Mesendoderm (in vitro differentiated cells): ENCODE measurements at regions not wholly inside any gene's neighbourhood (a gene's known extent, or its start where the extent isn't known, plus 50 kb on each side); places are given as distances from the start of the nearest gene placed in this dataset.
"Not testable (repeated sequence)": the region's sequence is repeated elsewhere in the genome, so short reads cannot be mapped to it uniquely, and the experiment has no call there.

ENCODE experiments used
- DNase-seq: peaks from one replicate; pipeline ENCODE4 v3.0.0; 2013
- H2AK5ac ChIP-seq: 2 replicates; pipeline ENCODE4 v1.6.1; 2013; ENCODE audit warnings: low read length, inconsistent platforms
- H2BK120ac ChIP-seq: 2 replicates; pipeline ENCODE4 v1.6.1; 2013; ENCODE audit warnings: low read depth, mild to moderate bottlenecking, low read length, moderate library complexity, mixed read lengths
- H2BK15ac ChIP-seq: replicated peaks from 2 replicates; pipeline ENCODE4 v1.6.1; 2013; ENCODE audit warnings: low read depth, mild to moderate bottlenecking, moderate library complexity
- H2BK5ac ChIP-seq: 2 replicates; pipeline ENCODE4 v1.6.1; 2013; ENCODE audit warnings: low read length, inconsistent platforms
- H3K18ac ChIP-seq: 2 replicates; pipeline ENCODE4 v1.6.1; 2013; ENCODE audit warnings: mild to moderate bottlenecking, low read length, mixed read lengths
- H3K23ac ChIP-seq: one replicate; pipeline ENCODE4 v1.6.1; 2013; ENCODE audit warnings: low read length
- H3K27ac ChIP-seq: 2 replicates; pipeline ENCODE4 v1.5.1; 2013; ENCODE audit warnings: low read depth, mild to moderate bottlenecking, inconsistent platforms, low read length, moderate library complexity
- H3K27me3 ChIP-seq: 2 replicates; pipeline ENCODE4 v1.6.1; 2013; ENCODE audit warnings: low read length, control low read depth, mild to moderate bottlenecking, inconsistent platforms; ENCODE audit not compliant: insufficient read depth, poor library complexity
- H3K36me3 ChIP-seq: 2 replicates; pipeline ENCODE4 v1.6.1; 2013; ENCODE audit warnings: low read length, inconsistent platforms; ENCODE audit not compliant: control insufficient read depth, insufficient read depth
- H3K4ac ChIP-seq: one replicate; pipeline ENCODE4 v1.6.1; 2013; ENCODE audit warnings: low read depth, mild to moderate bottlenecking, low read length, moderate library complexity
- H3K4me1 ChIP-seq: 2 replicates; pipeline ENCODE4 v1.6.1; 2013; ENCODE audit warnings: low read depth, low read length, inconsistent platforms; ENCODE audit not compliant: control insufficient read depth
- H3K4me2 ChIP-seq: 2 replicates; pipeline ENCODE4 v1.6.1; 2013; ENCODE audit warnings: low read length
- H3K4me3 ChIP-seq: 2 replicates; pipeline ENCODE4 v1.5.1; 2013; ENCODE audit warnings: mild to moderate bottlenecking, low read length
- H3K56ac ChIP-seq: one replicate; pipeline ENCODE4 v1.6.1; 2013; ENCODE audit warnings: low read length
- H3K79me1 ChIP-seq: 2 replicates; pipeline ENCODE4 v1.6.1; 2013; ENCODE audit warnings: low read length, inconsistent platforms
- H3K79me2 ChIP-seq: 2 replicates; pipeline ENCODE4 v1.6.1; 2013; ENCODE audit warnings: mild to moderate bottlenecking, low read length; ENCODE audit not compliant: control insufficient read depth, insufficient read depth
- H3K9ac ChIP-seq: 2 replicates; pipeline ENCODE4 v1.6.1; 2013; ENCODE audit warnings: low read length, inconsistent platforms
- H4K5ac ChIP-seq: one replicate; pipeline ENCODE4 v1.6.1; 2013; ENCODE audit warnings: low read length
- H4K8ac ChIP-seq: one replicate; pipeline ENCODE4 v1.6.1; 2013; ENCODE audit warnings: low read depth, mild to moderate bottlenecking, control low read depth, low read length, moderate library complexity
- WGBS: extraction: QIAGEN DNeasy Blood & Tissue Kit; methylation state at CpG from one replicate; pipeline ENCODE4 v1.1.7; 2013; ENCODE audit warnings: low lambda C conversion rate, missing lambda C conversion rate; ENCODE audit not compliant: insufficient coverage; ENCODE audit errors: extremely low coverage; 5-methylcytosine and 5-hydroxymethylcytosine counted together

GRCh38 chr6:86872810-86873209 lies 64.5 kb upstream of the HTR1E start:
- H3K36me3 ChIP-seq, H2AK5ac ChIP-seq, H3K4me2 ChIP-seq, H3K56ac ChIP-seq, H2BK15ac ChIP-seq, H3K79me2 ChIP-seq, H4K5ac ChIP-seq, H3K4me1 ChIP-seq, H3K27ac ChIP-seq, H4K8ac ChIP-seq, H3K23ac ChIP-seq, H3K9ac ChIP-seq, H3K27me3 ChIP-seq, H2BK120ac ChIP-seq, DNase-seq, H3K4ac ChIP-seq, H2BK5ac ChIP-seq, H3K79me1 ChIP-seq, H3K18ac ChIP-seq, H3K4me3 ChIP-seq: not testable (repeated sequence)
- no CpG with 5 or more reads among the region's 16 CpGs for WGBS

DNA sequence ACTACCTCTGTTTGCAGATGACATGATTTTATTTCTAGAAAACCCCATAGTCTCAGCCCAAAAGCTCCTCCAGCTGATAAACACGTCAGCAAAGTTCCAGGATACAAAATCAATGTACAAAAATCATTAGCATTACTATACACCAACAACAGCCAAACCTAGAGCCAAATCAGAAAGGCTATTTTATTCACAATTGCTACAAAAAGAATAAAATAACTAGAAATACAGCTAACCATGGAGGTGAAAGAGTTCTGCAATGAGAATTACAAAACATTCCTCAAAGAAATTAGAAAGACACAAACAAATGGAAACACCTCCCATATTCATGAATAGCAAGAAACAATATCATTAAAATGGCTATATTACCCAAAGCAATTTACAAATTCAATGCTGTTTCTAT lies 65.6 kb upstream of the HTR1E start:
- Histone ChIP-seq H3K9ac (no peak overlapping the region), H2BK120ac (no peak overlapping the region), H3K4ac (no peak overlapping the region), H2BK15ac (no peak overlapping the region), H3K4me3 (no peak overlapping the region), H3K4me1 (no peaks in the 10 kb centered on the region), H3K36me3 (no peaks in the 10 kb centered on the region), H2BK5ac (no peak overlapping the region), H2AK5ac (no peak overlapping the region), H3K27me3 (no peaks in the 10 kb centered on the region), H4K8ac (no peak overlapping the region), H3K56ac (no peak overlapping the region), H3K18ac (no peak overlapping the region), H4K5ac (no peak overlapping the region), H3K79me2 (no peaks in the 10 kb centered on the region), H3K23ac (no peak overlapping the region), H3K79me1 (no peaks in the 10 kb centered on the region), H3K27ac (no peak overlapping the region), H3K4me2 (no peak overlapping the region)
- no CpG with 5 or more reads among the region's 1 CpG for WGBS
- DNase-seq, result no peak

GRCh38 chr6:86869500-86869899 lies 67.8 kb upstream of the HTR1E start:
- WGBS, result no CpG with 5 or more reads among the region's 1 CpG
- Histone ChIP-seq H2AK5ac (no peak overlapping the region), H3K4me3 (no peak overlapping the region), H3K4me1 (no peaks in the 10 kb centered on the region), H4K5ac (no peak overlapping the region), H2BK5ac (no peak overlapping the region), H2BK120ac (no peak overlapping the region), H3K18ac (no peak overlapping the region), H3K36me3 (no peaks in the 10 kb centered on the region), H3K4ac (no peak overlapping the region), H3K56ac (no peak overlapping the region), H4K8ac (no peak overlapping the region), H3K79me2 (no peaks in the 10 kb centered on the region), H3K4me2 (no peak overlapping the region), H3K27me3 (no peaks in the 10 kb centered on the region), H3K23ac (no peak overlapping the region), H2BK15ac (no peak overlapping the region), H3K79me1 (no peaks in the 10 kb centered on the region), H3K9ac (no peak overlapping the region), H3K27ac (no peak overlapping the region)
- DNase-seq, result no peak

- Histone ChIP-seq H3K18ac (no peak overlapping the region), H2BK120ac (no peak overlapping the region), H3K79me2 (no peaks in the 10 kb centered on the region), H3K23ac (no peak overlapping the region), H3K4me2 (no peak overlapping the region), H3K27me3 (no peaks in the 10 kb centered on the region), H3K4me1 (no peaks in the 10 kb centered on the region), H3K27ac (no peak overlapping the region), H3K36me3 (no peaks in the 10 kb centered on the region), H2BK15ac (no peak overlapping the region), H2AK5ac (no peak overlapping the region), H3K9ac (no peak overlapping the region), H3K4ac (no peak overlapping the region), H2BK5ac (no peak overlapping the region), H4K5ac (no peak overlapping the region), H3K56ac (no peak overlapping the region), H3K4me3 (no peak overlapping the region), H4K8ac (no peak overlapping the region), H3K79me1 (no peaks in the 10 kb centered on the region)
- DNase-seq, result peak; percentile 30
Measured at GRCh38 chr6:86859513-86859912, 77.8 kb upstream of the HTR1E start.

- Histone ChIP-seq H3K79me1 (no peaks in the 10 kb centered on the region), H3K4me2 (no peak overlapping the region), H3K18ac (no peak overlapping the region), H3K56ac (no peak overlapping the region), H3K36me3 (no peaks in the 10 kb centered on the region), H4K8ac (no peak overlapping the region), H3K27ac (no peak overlapping the region), H3K23ac (no peak overlapping the region), H2AK5ac (no peak overlapping the region), H3K9ac (no peak overlapping the region), H3K79me2 (no peaks in the 10 kb centered on the region), H3K4me3 (no peak overlapping the region), H2BK5ac (no peak overlapping the region), H4K5ac (no peak overlapping the region), H2BK15ac (no peak overlapping the region), H3K4ac (no peak overlapping the region), H3K27me3 (no peaks in the 10 kb centered on the region), H2BK120ac (no peak overlapping the region), H3K4me1 (no peaks in the 10 kb centered on the region)
- no CpG with 5 or more reads among the region's 3 CpGs for WGBS
- DNase-seq, result no peak
Measured at GRCh38 chr6:86858970-86859369, 78.4 kb upstream of the HTR1E start.

- Histone ChIP-seq H2AK5ac (no peak overlapping the region), H2BK5ac (no peak overlapping the region), H3K4me1 (no peaks in the 10 kb centered on the region), H3K79me2 (no peaks in the 10 kb centered on the region), H4K5ac (no peak overlapping the region), H4K8ac (no peak overlapping the region), H3K36me3 (no peaks in the 10 kb centered on the region), H3K27ac (no peak overlapping the region), H3K9ac (no peak overlapping the region), H3K27me3 (no peaks in the 10 kb centered on the region), H2BK120ac (no peak overlapping the region), H3K4me2 (no peak overlapping the region), H3K18ac (no peak overlapping the region), H3K79me1 (no peaks in the 10 kb centered on the region), H2BK15ac (no peak overlapping the region), H3K4me3 (no peak overlapping the region), H3K56ac (no peak overlapping the region), H3K23ac (no peak overlapping the region), H3K4ac (no peak overlapping the region)
- DNase-seq, result no peak
- WGBS, result no CpG with 5 or more reads among the region's 2 CpGs
Measured at GRCh38 chr6:86857783-86858182, 79.5 kb upstream of the HTR1E start.
